Esophagus muscularis mucosa (tissue), 4 donors: ENCODE measurements at regions not wholly inside any gene's neighbourhood (a gene's known extent, or its start where the extent isn't known, plus 50 kb on each side); places are given as distances from the start of the nearest gene placed in this dataset.

Source experiments
- CTCF ChIP-seq, 3 experiments: fragments of 200-600 bp in 2 of 3; fragments of 450-650 bp in 1 of 3; sonication (generic) in 2 of 3; IDR thresholded peaks; one replicate each; pipeline ENCODE4 v1.5.1; 2017 to 2019; ENCODE audit warnings: antibody characterized with exemption in 3 of 3, mild to moderate bottlenecking in 2 of 3, moderate library complexity in 1 of 3
- EP300 ChIP-seq: sonication (generic); formaldehyde crosslinking; IDR thresholded peaks from one replicate; pipeline ENCODE4 v1.6.1; 2017; ENCODE audit warnings: antibody characterized with exemption
- POLR2A ChIP-seq: fragments of 450-650 bp; IDR thresholded peaks from one replicate; pipeline ENCODE4 v1.6.1; 2017; ENCODE audit warnings: antibody characterized with exemption, moderate library complexity, mild to moderate bottlenecking, low read depth
- POLR2AphosphoS5 ChIP-seq, 2 donors: sonication (generic); formaldehyde crosslinking; IDR thresholded peaks; one replicate each; pipeline ENCODE4 v1.6.1; 2017; ENCODE audit warnings: antibody characterized with exemption in 2 of 2

GRCh38 chr6:92169506-92169905 is 1249.9 kb downstream of the EPHA7 start:
- no peak for TF ChIP-seq CTCF (IDR thresholded peaks at IDR 0.05)
- no peak for TF ChIP-seq POLR2A
- TF ChIP-seq POLR2AphosphoS5 (IDR thresholded peaks at IDR 0.05): no peak
- no peak for TF ChIP-seq EP300
